ENCODE measurements at regions not wholly inside any gene's neighbourhood (a gene's known extent, or its start where the extent isn't known, plus 50 kb on each side); places are given as distances from the start of the nearest gene placed in this dataset.
A peak's percentile ranks its signal among the peaks of the same experiment; 100 is the strongest.
"Not testable (repeated sequence)": the region's sequence is repeated elsewhere in the genome, so short reads cannot be mapped to it uniquely, and the experiment has no call there.

- no peaks in the 10 kb centered on the region for H3K9me3 ChIP-seq
- TF ChIP-seq POLR2A (IDR thresholded peaks at IDR 0.05) (no peak), CTCF (IDR thresholded peaks at IDR 0.05) (no peak)
- no peak for DNase-seq
- intact Hi-C loops (cut with DNase I): no loop called here
- H3K27me3 ChIP-seq: no peaks in the 10 kb centered on the region
- no peaks in the 10 kb centered on the region for H3K4me1 ChIP-seq
- H3K27ac ChIP-seq: no peak overlapping the region
- WGBS, 2 donors: 73 to 78% methylated on average over 3 of the region's 3 CpGs
- H3K36me3 ChIP-seq: no peaks in the 10 kb centered on the region
- no peak overlapping the region for H3K4me3 ChIP-seq
Measured at GRCh38 chr4:149048451-149049143, 606.4 kb upstream of the NR3C2 start.

- H3K27ac ChIP-seq: no peak overlapping the region
- H3K27me3 ChIP-seq: no peaks in the 10 kb centered on the region
- no peaks in the 10 kb centered on the region for H3K36me3 ChIP-seq
- no peak for DNase-seq
- no peak for TF ChIP-seq POLR2A (IDR thresholded peaks at IDR 0.05)
- no peak for TF ChIP-seq CTCF (IDR thresholded peaks at IDR 0.05)
- H3K4me1 ChIP-seq: no peaks in the 10 kb centered on the region
- no peak overlapping the region for H3K4me3 ChIP-seq
- intact Hi-C loops (cut with DNase I): no loop called here
- 94 to 98% methylated on average over 2 of the region's 2 CpGs for WGBS, 2 donors
- H3K9me3 ChIP-seq: peaks cover 0 to 3% (median 0%) of the 10 kb centered on the region in 3 donors
Measured at GRCh38 chr4:149047368-149047767, 605.2 kb upstream of the NR3C2 start.

GRCh38 chr4:149045731-149046130 lies 603.5 kb upstream of the NR3C2 start:
- intact Hi-C loops (cut with DNase I): no loop called here
- no peaks in the 10 kb centered on the region for H3K4me1 ChIP-seq
- no peaks in the 10 kb centered on the region for H3K36me3 ChIP-seq
- TF ChIP-seq POLR2A (IDR thresholded peaks at IDR 0.05) (no peak), CTCF (IDR thresholded peaks at IDR 0.05) (no peak)
- DNase-seq: no peak
- WGBS, 2 donors: 53 to 61% methylated on average over 3 of the region's 3 CpGs
- no peak overlapping the region for H3K27ac ChIP-seq
- peaks cover 0 to 7% (median 0%) of the 10 kb centered on the region in 3 donors for H3K9me3 ChIP-seq
- H3K27me3 ChIP-seq: no peaks in the 10 kb centered on the region
- no peak overlapping the region for H3K4me3 ChIP-seq

GRCh38 chr4:149039786-149040185 lies 597.6 kb upstream of the NR3C2 start:
- peaks cover 0 to 14% (median 0%) of the 10 kb centered on the region in 3 donors for H3K9me3 ChIP-seq
- H3K27me3 ChIP-seq; H3K4me1 ChIP-seq; H3K4me3 ChIP-seq; H3K36me3 ChIP-seq; H3K27ac ChIP-seq; DNase-seq; intact Hi-C loops (cut with DNase I): not testable (repeated sequence)
- WGBS, 2 donors: 77 to 86% methylated on average over 2 of the region's 2 CpGs

GRCh38 chr4:149031399-149031798 lies 589.2 kb upstream of the NR3C2 start:
- Histone ChIP-seq H3K27me3 (no peaks in the 10 kb centered on the region), H3K36me3 (no peaks in the 10 kb centered on the region), H3K4me3 (no peak overlapping the region), H3K27ac (no peak overlapping the region), H3K4me1 (peaks cover 0 to 8% (median 0%) of the 10 kb centered on the region in 3 donors), H3K9me3 (no peaks in the 10 kb centered on the region)
- intact Hi-C loops (cut with DNase I): no loop called here
- TF ChIP-seq POLR2A (IDR thresholded peaks at IDR 0.05) (no peak), CTCF (IDR thresholded peaks at IDR 0.05) (peak in 4 of 6 experiments; percentile 31 to 69 (median 50))
- no peak for DNase-seq

Data from esophagus squamous epithelium (tissue), 5 donors.